PC-3 (cell line): ENCODE measurements at regions not wholly inside any gene's neighbourhood (a gene's known extent, or its start where the extent isn't known, plus 50 kb on each side); places are given as distances from the start of the nearest gene placed in this dataset.

Experiments
- ATAC-seq: fragments of 200-7000 bp; cut with Tn5 transposase; 2 replicates; pipeline ENCODE4 v1.9.1; 2020; ENCODE audit warnings: mild to moderate bottlenecking, moderate library complexity
- BruUV-seq: library from RNA; stranded (reverse); fragments of 400-500 nt; replicated peaks from 2 replicates; lab custom pipeline; 2021; lab: Mats Ljungman, UMichigan
- CTCF ChIA-PET: fragments of 300-600 bp; sonication (Branson Sonifier 250); formaldehyde crosslinking; loops from one replicate; lab custom pipeline; 2022; ENCODE audit warnings: antibody characterized with exemption; lab: Charles Lee
- POLR2A ChIA-PET: fragments of 300-600 bp; sonication (Branson Sonifier 250); formaldehyde crosslinking; loops from one replicate; lab custom pipeline; 2022; ENCODE audit warnings: antibody characterized with exemption; ENCODE audit not compliant: unreplicated experiment; lab: Charles Lee
- DNase-seq: peaks from one replicate; pipeline ENCODE4 v3.0.0-alpha.2; 2015
- H2AFZ ChIP-seq: fragments of 300-600 bp; sonication (generic); 2 replicates; pipeline ENCODE4 v1.6.0; 2016; ENCODE audit warnings: antibody characterized with exemption, low read length
- H3F3A ChIP-seq: fragments of 300-600 bp; sonication (generic); one replicate; pipeline ENCODE4 v1.6.0; 2017; ENCODE audit warnings: antibody characterized with exemption, low read length, control low read depth, mild to moderate bottlenecking; ENCODE audit not compliant: unreplicated experiment
- H3K27ac ChIP-seq: fragments of 300-600 bp; sonication (generic); 2 replicates; pipeline ENCODE4 v1.5.1; 2016; ENCODE audit warnings: mild to moderate bottlenecking, low read length
- H3K27me3 ChIP-seq: fragments of 300-600 bp; sonication (generic); 2 replicates; pipeline ENCODE4 v1.6.1; 2016; ENCODE audit warnings: low read length, mixed read lengths
- H3K36me3 ChIP-seq: fragments of 300-600 bp; sonication (generic); 2 replicates; pipeline ENCODE4 v1.6.1; 2016; ENCODE audit warnings: low read depth, mixed run types, low read length, mixed read lengths
- H3K4me1 ChIP-seq: fragments of 300-600 bp; sonication (generic); 2 replicates; pipeline ENCODE4 v1.5.1; 2016; ENCODE audit warnings: low read length; ENCODE audit not compliant: insufficient read depth
- H3K4me2 ChIP-seq: fragments of 300-600 bp; sonication (generic); 2 replicates; pipeline ENCODE4 v1.6.0; 2016; ENCODE audit warnings: low read length
- H3K4me3 ChIP-seq: fragments of 300-600 bp; sonication (generic); 2 replicates; pipeline ENCODE4 v1.5.1; 2016; ENCODE audit warnings: mild to moderate bottlenecking, low read length, mixed read lengths
- H3K79me2 ChIP-seq: fragments of 300-600 bp; sonication (generic); 2 replicates; pipeline ENCODE4 v1.6.1; 2017; ENCODE audit warnings: low read length, mixed read lengths
- H3K9ac ChIP-seq: fragments of 300-600 bp; sonication (generic); 2 replicates; pipeline ENCODE4 v1.6.0; 2016; ENCODE audit warnings: mild to moderate bottlenecking, low read length
- H3K9me2 ChIP-seq: fragments of 300-600 bp; sonication (generic); replicated peaks from 2 replicates; pipeline ENCODE4 v1.6.1; 2016; ENCODE audit warnings: mixed run types, low read length, mixed read lengths
- H3K9me3 ChIP-seq: fragments of 300-600 bp; sonication (generic); 2 replicates; pipeline ENCODE4 v1.6.1; 2016; ENCODE audit warnings: low read length, mixed read lengths
- H4K20me1 ChIP-seq: fragments of 300-600 bp; sonication (generic); 2 replicates; pipeline ENCODE4 v1.6.1; 2016; ENCODE audit warnings: low read length, mixed read lengths
- CTCF ChIP-seq: fragments of 300-600 bp; sonication (generic); conservative IDR thresholded peaks from 2 replicates; pipeline ENCODE4 v1.5.1; 2017; ENCODE audit warnings: antibody characterized with exemption, low read depth, mild to moderate bottlenecking, low read length
- EZH2 ChIP-seq: fragments of 300-600 bp; sonication (generic); IDR thresholded peaks from one replicate; pipeline ENCODE4 v1.6.1; 2017; ENCODE audit warnings: antibody characterized with exemption, mild to moderate bottlenecking, low read length; ENCODE audit not compliant: unreplicated experiment
- EZH2phosphoT487 ChIP-seq: fragments of 300-600 bp; sonication (generic); IDR thresholded peaks from 2 replicates; pipeline ENCODE4 v1.6.1; 2018; ENCODE audit warnings: mild to moderate bottlenecking, antibody characterized with exemption, low read length, borderline replicate concordance
- intact Hi-C: fragments of 100-400 bp; cut with micrococcal nuclease; formaldehyde crosslinking; loops from 2 replicates; pipeline ENCODE4 v1.9.0; 2023

- Histone ChIP-seq H3K4me3 (no peak overlapping the region), H3K27ac (no peak overlapping the region), H3K36me3 (no peaks in the 10 kb centered on the region), H3K9me3 (no peaks in the 10 kb centered on the region), H3K27me3 (peaks cover 11% of the 10 kb centered on the region), H3K9ac (no peak overlapping the region), H3K4me2 (no peak overlapping the region), H2AFZ (no peak overlapping the region), H3K9me2 (no peaks in the 10 kb centered on the region), H3K4me1 (no peaks in the 10 kb centered on the region), H4K20me1 (no peaks in the 10 kb centered on the region), H3K79me2 (no peaks in the 10 kb centered on the region), H3F3A (no peaks in the 10 kb centered on the region)
- intact Hi-C loops = no loop called here
- no peak for DNase-seq
- ChIA-PET CTCF (no interaction called here), POLR2A (no interaction called here)
- ATAC-seq = no peak
- BruUV-seq = no TSS peak
- no peak for TF ChIP-seq CTCF
- no peak for TF ChIP-seq EZH2
- TF ChIP-seq EZH2phosphoT487 = no peak
These were observed 231.5 kb upstream of the ATP6AP2 start for GRCh38 chrX:40349251-40349650.

- no peak overlapping the region for H3K4me3 ChIP-seq
- no peak overlapping the region for H3K27ac ChIP-seq
- no peaks in the 10 kb centered on the region for H3K79me2 ChIP-seq
- CTCF ChIA-PET = no interaction called here
- DNase-seq (no peak), ATAC-seq (no peak)
- POLR2A ChIA-PET = no interaction called here
- H3F3A ChIP-seq = no peaks in the 10 kb centered on the region
- H3K9ac ChIP-seq = no peak overlapping the region
- no peak overlapping the region for H3K4me2 ChIP-seq
- peaks cover 16% of the 10 kb centered on the region for H3K27me3 ChIP-seq
- no peaks in the 10 kb centered on the region for H3K9me2 ChIP-seq
- TF ChIP-seq CTCF = no peak
- intact Hi-C loops = no loop called here
- no peaks in the 10 kb centered on the region for H3K9me3 ChIP-seq
- no TSS peak for BruUV-seq
- H4K20me1 ChIP-seq = no peaks in the 10 kb centered on the region
- H3K36me3 ChIP-seq = no peaks in the 10 kb centered on the region
- H3K4me1 ChIP-seq = no peaks in the 10 kb centered on the region
- H2AFZ ChIP-seq = no peak overlapping the region
These were observed 234.4 kb upstream of the ATP6AP2 start for GRCh38 chrX:40346379-40346778.

GRCh38 chrX:40343319-40343718 lies 237.5 kb upstream of the ATP6AP2 start:
- no TSS peak for BruUV-seq

More at GRCh38 chrX:40343319-40343718, 237.5 kb upstream of the ATP6AP2 start:
- H3K9me3 ChIP-seq = no peaks in the 10 kb centered on the region
- POLR2A ChIA-PET = no interaction called here
- H3K9me2 ChIP-seq = no peaks in the 10 kb centered on the region
- no peaks in the 10 kb centered on the region for H3F3A ChIP-seq
- TF ChIP-seq EZH2phosphoT487 (no peak), CTCF (no peak), EZH2 (no peak)
- ATAC-seq = no peak
- no peaks in the 10 kb centered on the region for H3K36me3 ChIP-seq
- DNase-seq = no peak
- CTCF ChIA-PET = no interaction called here
- H3K27ac ChIP-seq = no peak overlapping the region
- H3K4me2 ChIP-seq = no peak overlapping the region
- H3K4me1 ChIP-seq = no peaks in the 10 kb centered on the region
- H4K20me1 ChIP-seq = no peaks in the 10 kb centered on the region
- intact Hi-C loops = no loop called here
- H2AFZ ChIP-seq = no peak overlapping the region
- no peak overlapping the region for H3K9ac ChIP-seq
- peaks cover 11% of the 10 kb centered on the region; the same call in 1 of the 2 replicates for H3K27me3 ChIP-seq
- no peak overlapping the region for H3K4me3 ChIP-seq
- H3K79me2 ChIP-seq = no peaks in the 10 kb centered on the region
